ENCODE measurements at regions not wholly inside any gene's neighbourhood (a gene's known extent, or its start where the extent isn't known, plus 50 kb on each side); places are given as distances from the start of the nearest gene placed in this dataset.

GRCh38 chr10:125284875-125285597 is 124.7 kb upstream of the CTBP2 start:
- H3K27ac ChIP-seq = no peak overlapping the region
- TF ChIP-seq CTCF (conservative IDR thresholded peaks at IDR 0.05) = no peak

- no peak for TF ChIP-seq CTCF (conservative IDR thresholded peaks at IDR 0.05)
- H3K27ac ChIP-seq = no peak overlapping the region
Observed at GRCh38 chr10:125283836-125284614, 123.7 kb upstream of the CTBP2 start.

- no peak; the same call in 1 of the 2 replicates for TF ChIP-seq CTCF (conservative IDR thresholded peaks at IDR 0.05)
- no peak overlapping the region for H3K27ac ChIP-seq
Observed at GRCh38 chr10:125283191-125283835, 123.0 kb upstream of the CTBP2 start.

- TF ChIP-seq CTCF (conservative IDR thresholded peaks at IDR 0.05) = no peak
- no peak overlapping the region for H3K27ac ChIP-seq
Observed at GRCh38 chr10:125281091-125281490, 120.7 kb upstream of the CTBP2 start.

- no peak overlapping the region for H3K27ac ChIP-seq
- no peak for TF ChIP-seq CTCF (conservative IDR thresholded peaks at IDR 0.05)
Observed at GRCh38 chr10:125276133-125276532, 115.8 kb upstream of the CTBP2 start.

- no peak for TF ChIP-seq CTCF (conservative IDR thresholded peaks at IDR 0.05)
- no peak overlapping the region for H3K27ac ChIP-seq
Observed at GRCh38 chr10:125274961-125275360, 114.6 kb upstream of the CTBP2 start.

GRCh38 chr10:125273023-125273422 is 112.7 kb upstream of the CTBP2 start:
- TF ChIP-seq CTCF (conservative IDR thresholded peaks at IDR 0.05) = no peak
- no peak overlapping the region for H3K27ac ChIP-seq

Data from VCaP (cell line).